Sigmoid colon (tissue), 4 donors: ENCODE measurements at regions not wholly inside any gene's neighbourhood (a gene's known extent, or its start where the extent isn't known, plus 50 kb on each side); places are given as distances from the start of the nearest gene placed in this dataset.

Source experiments
- POLR2A ChIP-seq, 2 donors: fragments of 450-650 bp; IDR thresholded peaks; one replicate each; pipeline ENCODE4 v1.6.1; 2016; ENCODE audit warnings: antibody characterized with exemption in 2 of 2, mild to moderate bottlenecking in 2 of 2, moderate library complexity in 2 of 2
- POLR2AphosphoS5 ChIP-seq, 4 donors: sonication (generic); formaldehyde crosslinking; IDR thresholded peaks; one replicate each; pipeline ENCODE4 v1.6.1; 2017; ENCODE audit warnings: antibody characterized with exemption in 4 of 4
- TF ChIP-seq, protein P1 (sequence below), 4 experiments: fragments of 450-650 bp in 3 of 4; fragments of 200-600 bp in 1 of 4; IDR thresholded peaks; one replicate each; pipeline ENCODE4 v1.5.1; 2016 to 2019; ENCODE audit warnings: antibody characterized with exemption in 4 of 4, mild to moderate bottlenecking in 3 of 4, moderate library complexity in 2 of 4

DNA sequence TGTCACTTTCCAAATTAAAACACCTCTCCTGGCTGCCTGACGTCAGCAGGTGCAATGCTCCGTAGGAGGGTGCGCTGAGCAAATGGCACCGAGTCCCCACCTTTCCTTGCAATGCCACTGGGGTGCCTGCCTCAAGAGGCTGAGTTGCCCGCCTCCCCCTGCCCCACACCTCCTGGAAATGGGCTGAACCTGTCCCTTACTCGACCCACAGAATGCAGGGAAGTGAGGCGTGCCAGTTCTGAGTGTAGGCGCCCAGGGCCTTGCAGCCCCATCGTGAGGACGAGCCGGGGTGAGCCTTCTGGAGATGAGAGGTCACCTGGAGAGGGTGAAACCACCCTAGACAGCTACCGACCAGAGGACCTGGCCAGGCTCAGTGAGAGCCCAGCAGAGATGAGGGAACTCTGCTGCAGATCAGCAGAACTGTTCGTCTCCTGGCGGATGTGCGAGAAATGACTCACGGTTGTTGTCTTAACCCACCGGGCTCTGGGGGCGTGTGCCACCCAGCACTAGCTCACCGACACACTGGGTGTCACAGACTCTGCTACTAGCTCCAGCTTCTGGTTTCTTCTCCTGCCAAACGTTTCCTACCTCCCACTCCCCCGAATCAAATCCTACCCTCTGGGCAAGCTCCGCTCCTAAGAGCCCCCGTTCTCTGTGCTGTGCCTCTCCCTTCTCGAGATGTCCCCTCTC, 168.7 kb upstream of the HDAC4 start:
- TF ChIP-seq POLR2AphosphoS5 (IDR thresholded peaks at IDR 0.05) (no peak), POLR2A (IDR thresholded peaks at IDR 0.05) (no peak)
- TF ChIP-seq, protein P1, sequence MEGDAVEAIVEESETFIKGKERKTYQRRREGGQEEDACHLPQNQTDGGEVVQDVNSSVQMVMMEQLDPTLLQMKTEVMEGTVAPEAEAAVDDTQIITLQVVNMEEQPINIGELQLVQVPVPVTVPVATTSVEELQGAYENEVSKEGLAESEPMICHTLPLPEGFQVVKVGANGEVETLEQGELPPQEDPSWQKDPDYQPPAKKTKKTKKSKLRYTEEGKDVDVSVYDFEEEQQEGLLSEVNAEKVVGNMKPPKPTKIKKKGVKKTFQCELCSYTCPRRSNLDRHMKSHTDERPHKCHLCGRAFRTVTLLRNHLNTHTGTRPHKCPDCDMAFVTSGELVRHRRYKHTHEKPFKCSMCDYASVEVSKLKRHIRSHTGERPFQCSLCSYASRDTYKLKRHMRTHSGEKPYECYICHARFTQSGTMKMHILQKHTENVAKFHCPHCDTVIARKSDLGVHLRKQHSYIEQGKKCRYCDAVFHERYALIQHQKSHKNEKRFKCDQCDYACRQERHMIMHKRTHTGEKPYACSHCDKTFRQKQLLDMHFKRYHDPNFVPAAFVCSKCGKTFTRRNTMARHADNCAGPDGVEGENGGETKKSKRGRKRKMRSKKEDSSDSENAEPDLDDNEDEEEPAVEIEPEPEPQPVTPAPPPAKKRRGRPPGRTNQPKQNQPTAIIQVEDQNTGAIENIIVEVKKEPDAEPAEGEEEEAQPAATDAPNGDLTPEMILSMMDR (IDR thresholded peaks at IDR 0.05): no peak
